MV-4-11 (cell line): ENCODE measurements at regions not wholly inside any gene's neighbourhood (a gene's known extent, or its start where the extent isn't known, plus 50 kb on each side); places are given as distances from the start of the nearest gene placed in this dataset.
"Not testable (repeated sequence)": the region's sequence is repeated elsewhere in the genome, so short reads cannot be mapped to it uniquely, and the experiment has no call there.

Experiments used
- DNase-seq: peaks from one replicate; lab custom pipeline; 2025; lab: John Stamatoyannopoulos, UW

DNA sequence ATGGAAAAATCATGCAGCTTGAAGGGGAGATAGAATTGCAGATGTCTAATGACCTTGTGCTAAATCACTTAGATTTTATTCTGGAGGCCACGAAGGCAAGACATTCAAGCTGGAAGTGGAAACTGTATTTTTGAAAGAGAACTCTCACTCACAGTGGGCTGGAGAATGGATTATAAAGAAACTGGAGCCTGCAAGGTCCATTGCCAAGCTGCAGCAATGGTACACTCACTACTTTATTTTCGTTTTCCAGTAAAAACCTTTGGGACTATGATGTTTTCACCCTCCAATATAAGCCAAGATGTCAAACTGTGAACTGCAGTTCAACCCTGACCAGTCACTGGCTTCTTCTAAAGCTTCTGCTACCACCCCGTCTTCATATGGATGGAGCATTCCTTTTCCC lies 62.0 kb downstream of the SKIDA1 start:
- no peak for DNase-seq

DNA sequence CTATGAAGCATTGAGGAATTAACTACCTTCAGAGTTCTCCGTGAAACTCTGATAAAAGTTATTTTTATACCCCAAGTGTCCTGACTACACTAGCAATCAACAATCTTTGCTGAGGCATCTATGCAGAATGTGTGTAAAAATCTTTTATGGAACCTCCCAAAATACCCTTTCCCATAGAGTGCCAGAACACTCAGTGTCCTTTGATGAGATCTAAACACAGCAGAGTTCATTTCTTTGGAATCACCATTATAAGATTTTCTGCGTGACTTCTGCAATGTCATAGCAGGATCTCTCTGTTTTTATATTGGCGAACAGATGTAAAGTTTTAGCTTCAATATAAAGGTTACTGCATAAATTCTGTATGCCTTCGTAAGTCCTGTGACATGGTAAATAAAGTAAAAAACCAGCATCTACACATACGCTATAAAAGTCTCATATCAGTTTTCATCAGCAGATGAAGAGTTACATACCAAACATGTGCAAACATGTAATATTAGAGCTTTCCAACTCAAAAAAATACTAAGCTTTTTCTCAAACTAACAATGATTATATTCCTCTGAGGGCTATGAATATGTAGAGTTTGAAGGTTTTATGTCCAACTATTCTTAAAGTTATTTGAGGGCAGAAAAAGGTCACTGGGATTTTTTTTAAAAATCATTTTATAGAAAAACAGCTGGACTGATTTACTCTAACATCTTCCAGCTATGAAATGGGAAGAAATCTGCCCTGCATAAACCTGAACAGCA lies 67.2 kb downstream of the SKIDA1 start:
- DNase-seq: no peak

- DNase-seq: no peak
Measured at GRCh38 chr10:21456160-21456559, 69.3 kb downstream of the SKIDA1 start.

DNA sequence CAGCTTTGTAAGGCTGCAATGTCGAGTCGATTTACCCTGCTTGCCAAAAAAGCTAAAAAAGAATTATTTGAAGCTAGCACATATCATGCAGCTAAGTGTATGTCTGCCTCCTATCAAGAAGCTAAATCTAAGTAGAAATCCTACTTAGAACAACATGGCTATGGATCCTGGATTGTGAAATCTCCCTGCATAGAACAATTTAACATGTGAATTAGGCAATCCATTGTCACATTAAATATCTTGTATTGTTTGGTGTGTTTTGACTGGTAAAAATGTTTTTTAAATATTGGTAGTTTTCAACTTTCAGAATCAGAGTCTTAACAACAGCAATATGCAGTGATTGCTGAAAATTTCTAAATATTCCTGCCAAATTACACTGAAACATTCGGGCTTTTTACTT lies 73.3 kb downstream of the SKIDA1 start:
- DNase-seq: peak; percentile 33

- DNase-seq: peak; percentile 100
Measured at GRCh38 chr10:21449288-21449966, 76.1 kb downstream of the SKIDA1 start.

DNA sequence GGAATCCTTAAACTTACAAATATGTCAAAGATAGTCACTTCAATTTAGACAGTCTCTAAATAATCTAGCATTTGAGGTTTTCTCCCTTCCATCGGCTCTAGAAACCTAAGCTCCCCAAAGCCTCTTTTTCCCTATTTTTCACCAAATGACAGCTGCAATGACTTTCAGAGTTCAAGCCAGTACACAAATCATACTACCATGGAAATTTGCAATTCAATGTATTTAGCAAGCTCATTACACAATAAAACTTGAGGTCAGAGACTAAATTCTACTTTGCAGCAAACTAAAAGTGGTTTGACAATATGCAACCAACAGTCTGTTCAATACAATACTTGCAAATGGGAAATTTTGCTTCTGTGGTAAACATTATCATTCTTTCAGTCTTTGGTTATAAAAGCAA lies 80.3 kb downstream of the SKIDA1 start:
- peak; percentile 91 for DNase-seq

- no peak for DNase-seq
Measured at GRCh38 chr10:21441625-21442024, 83.9 kb downstream of the SKIDA1 start.

DNA sequence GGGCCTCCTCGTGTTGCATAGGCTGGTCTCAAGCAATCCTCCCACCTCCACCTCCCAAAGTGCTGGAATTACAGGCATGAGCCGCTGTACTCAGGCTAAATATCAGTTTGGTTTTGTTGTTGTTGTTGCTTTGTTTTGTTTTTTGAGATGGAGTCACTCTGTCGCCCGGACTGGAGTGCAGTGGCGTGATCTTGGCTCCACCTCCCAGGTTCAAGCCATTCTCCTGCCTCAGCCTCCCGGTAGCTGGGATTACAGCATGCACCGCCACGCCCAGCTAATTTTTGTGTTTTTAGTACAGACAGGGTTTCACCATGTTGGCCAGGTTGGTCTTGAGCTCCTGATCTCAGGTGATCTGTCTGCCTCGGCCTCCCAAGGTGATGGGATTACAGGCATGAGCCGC lies 86.6 kb downstream of the SKIDA1 start:
- DNase-seq: not testable (repeated sequence)

DNA sequence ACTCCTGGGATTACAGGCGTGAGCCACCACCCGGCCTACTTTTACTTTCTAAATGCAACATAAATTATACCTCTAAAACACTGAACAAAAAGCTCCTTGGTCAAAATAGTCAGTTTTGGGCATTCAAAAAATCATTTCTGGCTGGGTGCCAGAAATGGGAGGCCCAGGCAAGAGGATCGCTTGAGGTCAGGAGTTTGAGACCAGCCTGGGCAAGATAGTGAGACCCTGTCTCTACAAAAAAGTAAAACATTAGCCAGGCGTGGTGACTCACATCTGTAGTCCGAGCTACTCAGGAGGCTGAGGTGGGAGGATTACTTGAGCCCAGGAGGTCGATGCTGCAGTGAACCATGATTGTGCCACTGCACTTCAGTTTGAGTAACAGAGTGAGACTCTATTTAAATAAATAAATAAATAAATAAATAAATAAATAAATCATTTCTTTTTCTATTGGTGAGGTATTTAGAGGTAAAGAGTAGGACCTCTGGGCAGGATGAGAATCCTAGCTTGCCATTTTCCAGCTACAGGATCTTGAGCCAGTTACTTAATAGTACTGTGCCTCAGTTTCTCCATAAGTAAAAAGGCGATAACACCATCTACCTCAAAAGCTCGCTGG lies 87.6 kb downstream of the SKIDA1 start:
- no peak for DNase-seq

- no peak for DNase-seq
Measured at GRCh38 chr10:21432266-21432665, 93.2 kb downstream of the SKIDA1 start.

DNA sequence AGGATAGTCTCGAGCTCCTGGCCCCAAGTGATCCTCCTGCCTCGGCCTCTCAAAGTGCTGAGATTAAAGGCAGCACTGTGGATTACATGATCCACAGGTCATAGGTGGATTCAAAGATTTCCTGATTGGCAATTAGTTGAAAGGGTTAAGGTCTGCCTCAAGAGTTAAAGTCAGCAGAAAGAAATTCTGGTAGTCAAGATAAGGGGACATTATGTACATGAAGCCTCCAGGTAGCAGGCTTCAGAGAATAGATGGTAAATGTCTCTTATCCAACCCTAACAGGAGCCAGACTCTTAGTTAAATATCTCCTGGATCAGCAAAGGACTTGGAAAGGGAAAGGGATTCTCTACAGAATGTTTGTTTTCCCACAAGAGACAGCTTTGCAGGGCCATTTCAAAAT lies 93.7 kb downstream of the SKIDA1 start:
- no peak for DNase-seq

GRCh38 chr10:21427804-21428481 lies 97.5 kb downstream of the SKIDA1 start:
- peak; percentile 69 for DNase-seq

- no peak for DNase-seq
Measured at GRCh38 chr10:21424459-21424861, 101.0 kb downstream of the SKIDA1 start.

DNA sequence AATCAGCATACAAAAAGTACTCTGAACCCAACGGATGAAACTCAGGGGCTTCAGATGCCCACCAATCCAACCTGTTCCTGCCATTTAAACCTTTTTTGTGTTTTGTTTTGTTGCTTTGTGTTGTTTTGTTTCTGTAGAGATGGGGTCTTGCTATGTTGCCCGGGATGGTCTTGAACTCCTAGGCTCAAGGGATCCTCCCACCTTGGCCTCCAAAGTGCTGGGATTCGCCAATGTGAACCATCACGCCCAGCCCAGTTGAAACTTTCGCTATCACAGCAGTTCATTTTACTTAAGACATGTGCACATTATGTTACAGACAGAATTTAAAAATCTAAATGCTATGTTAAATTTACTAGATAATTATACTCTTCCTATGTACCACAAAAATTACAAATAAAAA lies 101.6 kb downstream of the SKIDA1 start:
- DNase-seq: no peak

DNA sequence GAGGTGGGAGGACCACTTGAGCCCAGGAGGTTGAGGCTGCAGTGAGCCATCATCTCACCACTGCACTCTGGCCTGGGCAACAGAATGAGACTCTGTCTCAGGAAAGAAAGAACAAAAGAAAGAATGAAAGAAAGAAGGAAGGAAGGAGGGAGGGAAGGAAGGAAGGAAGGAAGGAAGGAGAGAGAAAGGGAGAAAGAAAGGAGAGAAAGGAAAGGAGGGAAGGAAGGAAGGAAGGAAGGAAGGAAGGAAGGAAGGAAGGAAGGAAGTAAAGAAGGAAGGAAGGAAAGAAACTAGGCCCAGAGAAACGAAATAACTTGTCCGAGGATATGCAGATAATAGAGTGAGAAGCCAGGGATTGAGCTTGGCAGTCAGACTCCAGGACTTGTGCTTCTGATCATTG lies 102.1 kb downstream of the SKIDA1 start:
- no peak for DNase-seq

- DNase-seq: no peak
Measured at GRCh38 chr10:21421794-21422193, 103.7 kb downstream of the SKIDA1 start.

- no peak for DNase-seq
Measured at GRCh38 chr10:21421016-21421415, 104.5 kb downstream of the SKIDA1 start.

DNA sequence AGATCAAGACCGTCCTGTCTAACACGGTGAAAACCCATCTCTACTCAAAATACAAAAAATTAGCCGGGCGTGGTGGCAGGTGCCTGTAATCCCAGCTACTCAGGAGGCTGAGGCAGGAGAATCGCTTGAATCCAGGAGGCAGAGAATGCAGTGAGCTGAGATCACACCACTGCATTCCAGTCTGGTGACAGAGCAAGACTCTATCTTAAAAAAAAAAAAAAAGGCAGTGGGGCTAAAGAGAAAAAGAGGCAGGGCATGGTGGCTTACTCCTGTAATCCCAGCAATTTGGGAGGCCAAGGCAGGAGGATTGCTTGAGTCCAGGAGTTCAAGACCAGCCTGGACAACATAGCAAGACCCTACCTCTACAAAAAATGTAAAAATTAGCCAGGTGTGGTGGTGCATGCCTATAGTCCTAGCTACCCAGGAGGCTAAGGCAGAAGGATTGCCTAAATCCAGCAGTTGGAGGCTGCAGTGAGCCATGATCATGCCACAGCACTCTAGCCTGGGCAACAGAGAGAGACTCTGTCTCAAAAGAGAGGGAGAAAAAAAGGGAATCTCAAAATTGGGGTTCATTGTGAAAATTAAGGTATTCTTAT lies 106.4 kb downstream of the SKIDA1 start:
- DNase-seq: not testable (repeated sequence)

GRCh38 chr10:21417172-21417712 lies 108.2 kb downstream of the SKIDA1 start:
- no peak for DNase-seq

GRCh38 chr10:21413680-21414079 lies 111.8 kb downstream of the SKIDA1 start:
- no peak for DNase-seq

DNA sequence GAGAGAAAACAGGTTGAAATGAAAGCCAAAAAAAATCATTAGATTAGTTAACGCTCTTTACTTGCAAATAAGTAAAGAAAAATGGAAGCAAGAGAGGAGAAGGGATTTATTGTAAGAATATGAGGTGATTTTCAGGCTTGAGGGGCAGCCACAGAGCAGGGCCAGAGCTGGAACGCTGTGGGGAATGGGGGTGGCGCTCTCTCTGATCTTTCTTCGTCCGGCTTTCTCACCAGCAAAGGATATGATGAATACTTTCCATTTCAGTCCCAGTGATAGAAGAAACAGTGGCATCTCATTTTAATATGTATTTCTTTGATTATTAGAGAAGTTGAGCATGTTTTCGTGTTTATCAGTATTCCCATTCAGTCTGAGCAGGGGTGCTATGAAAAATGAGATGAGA lies 112.2 kb downstream of the SKIDA1 start:
- DNase-seq: no peak

GRCh38 chr10:21406595-21407193 lies 118.8 kb downstream of the SKIDA1 start:
- DNase-seq: peak; percentile 30
